ENCODE measurements at regions not wholly inside any gene's neighbourhood (a gene's known extent, or its start where the extent isn't known, plus 50 kb on each side); places are given as distances from the start of the nearest gene placed in this dataset.
"Not testable (repeated sequence)": the region's sequence is repeated elsewhere in the genome, so short reads cannot be mapped to it uniquely, and the experiment has no call there.

DNA sequence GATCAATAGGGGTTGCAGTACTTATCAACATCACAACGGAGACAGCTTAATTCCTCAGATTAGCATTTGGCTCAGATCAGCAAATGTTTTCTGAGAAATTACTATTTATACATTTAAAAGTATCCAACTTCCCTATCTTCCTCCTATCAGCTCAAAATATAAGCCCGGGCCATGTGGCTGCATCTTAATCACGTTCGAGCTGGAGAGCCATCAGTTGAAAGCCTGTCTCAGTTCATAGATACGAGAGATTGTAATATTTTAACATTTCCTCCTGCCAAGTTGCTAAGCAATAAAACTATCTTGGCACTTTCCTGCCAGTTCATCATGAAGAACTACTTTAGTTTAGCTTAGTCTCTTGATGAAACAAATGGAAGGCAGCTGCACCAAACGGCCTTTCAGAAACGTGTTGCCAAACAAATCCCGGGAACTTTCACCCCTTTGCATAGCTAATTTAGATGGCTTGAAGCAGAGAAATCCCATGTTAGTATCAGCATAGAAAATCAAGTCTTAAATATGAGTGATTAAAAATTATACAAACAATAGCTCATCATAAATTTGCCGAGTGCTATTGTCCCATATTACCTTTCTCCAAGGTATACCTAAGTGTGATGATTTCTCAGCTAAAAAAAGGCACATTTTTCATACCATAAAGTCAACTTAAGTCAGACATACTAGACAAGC lies 82.3 kb upstream of the BDP1 start:
- TF ChIP-seq, protein P1, sequence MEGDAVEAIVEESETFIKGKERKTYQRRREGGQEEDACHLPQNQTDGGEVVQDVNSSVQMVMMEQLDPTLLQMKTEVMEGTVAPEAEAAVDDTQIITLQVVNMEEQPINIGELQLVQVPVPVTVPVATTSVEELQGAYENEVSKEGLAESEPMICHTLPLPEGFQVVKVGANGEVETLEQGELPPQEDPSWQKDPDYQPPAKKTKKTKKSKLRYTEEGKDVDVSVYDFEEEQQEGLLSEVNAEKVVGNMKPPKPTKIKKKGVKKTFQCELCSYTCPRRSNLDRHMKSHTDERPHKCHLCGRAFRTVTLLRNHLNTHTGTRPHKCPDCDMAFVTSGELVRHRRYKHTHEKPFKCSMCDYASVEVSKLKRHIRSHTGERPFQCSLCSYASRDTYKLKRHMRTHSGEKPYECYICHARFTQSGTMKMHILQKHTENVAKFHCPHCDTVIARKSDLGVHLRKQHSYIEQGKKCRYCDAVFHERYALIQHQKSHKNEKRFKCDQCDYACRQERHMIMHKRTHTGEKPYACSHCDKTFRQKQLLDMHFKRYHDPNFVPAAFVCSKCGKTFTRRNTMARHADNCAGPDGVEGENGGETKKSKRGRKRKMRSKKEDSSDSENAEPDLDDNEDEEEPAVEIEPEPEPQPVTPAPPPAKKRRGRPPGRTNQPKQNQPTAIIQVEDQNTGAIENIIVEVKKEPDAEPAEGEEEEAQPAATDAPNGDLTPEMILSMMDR (IDR thresholded peaks at IDR 0.05; ENCODE audit: extremely low read depth in 1 of 2, insufficient read depth in 1 of 2, low read depth in 1 of 2, low read length in 2 of 2) = not testable (repeated sequence)
- TF ChIP-seq, protein P2, sequence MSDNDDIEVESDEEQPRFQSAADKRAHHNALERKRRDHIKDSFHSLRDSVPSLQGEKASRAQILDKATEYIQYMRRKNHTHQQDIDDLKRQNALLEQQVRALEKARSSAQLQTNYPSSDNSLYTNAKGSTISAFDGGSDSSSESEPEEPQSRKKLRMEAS (IDR thresholded peaks at IDR 0.05; ENCODE audit: insufficient read depth, insufficient read length) = not testable (repeated sequence)
- TF ChIP-seq EZH2 (IDR thresholded peaks at IDR 0.05; ENCODE audit: borderline replicate concordance, low read depth, low read length, severe bottlenecking); FOS (IDR thresholded peaks at IDR 0.05; ENCODE audit: borderline replicate concordance, insufficient read depth, low read length); POLR2A (IDR thresholded peaks at IDR 0.05; ENCODE audit: low read depth, low read length); GATA2 (IDR thresholded peaks at IDR 0.05; ENCODE audit: insufficient read depth, insufficient read length, low read depth, low read length): not testable (repeated sequence)
